Thyroid gland (tissue), 4 donors: ENCODE measurements at regions not wholly inside any gene's neighbourhood (a gene's known extent, or its start where the extent isn't known, plus 50 kb on each side); places are given as distances from the start of the nearest gene placed in this dataset.

Experiments
- DNase-seq, 2 donors: peaks; one replicate each; pipeline ENCODE4 v3.0.0-alpha.2; 2019
- H3K27ac ChIP-seq, 3 donors: fragments of 200-600 bp; sonication (generic); 1 replicate in 2 of 3; 2 replicates in 1 of 3; pipeline ENCODE4 v1.5.1; 2016 to 2019; ENCODE audit warnings: mild to moderate bottlenecking in 1 of 3, moderate library complexity in 1 of 3
- H3K27me3 ChIP-seq: fragments of 200-600 bp; sonication (generic); one replicate; pipeline ENCODE4 v1.5.1; 2019
- H3K36me3 ChIP-seq, 2 donors: fragments of 200-600 bp; sonication (generic); one replicate each; pipeline ENCODE4 v1.5.1; 2016 to 2019
- H3K4me1 ChIP-seq, 2 donors: fragments of 200-600 bp; sonication (generic); one replicate each; pipeline ENCODE4 v1.5.1; 2017 to 2019
- H3K4me3 ChIP-seq, 3 donors: fragments of 200-600 bp; sonication (generic); replicated peaks in 1 of 3; 1 replicate in 2 of 3; 2 replicates in 1 of 3; pipeline ENCODE4 v1.5.1; 2016; ENCODE audit warnings: mild to moderate bottlenecking in 1 of 3
- H3K9me3 ChIP-seq: fragments of 200-600 bp; sonication (generic); one replicate; pipeline ENCODE4 v1.5.1; 2017
- POLR2A ChIP-seq, 2 donors: fragments of 450-650 bp; IDR thresholded peaks; one replicate each; pipeline ENCODE4 v1.6.1; 2017; ENCODE audit warnings: antibody characterized with exemption in 2 of 2, mild to moderate bottlenecking in 2 of 2, moderate library complexity in 1 of 2
- WGBS, 2 donors: methylation state at CpG; one replicate each; pipeline ENCODE4 v1.1.5; 2017; 5-methylcytosine and 5-hydroxymethylcytosine counted together
- intact Hi-C: fragments of 100-400 bp; cut with DNase I; formaldehyde crosslinking; loops from one replicate; pipeline ENCODE4 v1.15.1; 2023
- TF ChIP-seq, protein P1 (sequence below), 6 experiments: fragments of 200-600 bp in 3 of 6; fragments of 450-650 bp in 3 of 6; sonication (generic) in 3 of 6; IDR thresholded peaks; one replicate each; pipeline ENCODE4 v1.5.1; 2016 to 2019; ENCODE audit warnings: antibody characterized with exemption in 6 of 6, mild to moderate bottlenecking in 2 of 6, inconsistent platforms in 1 of 6, moderate library complexity in 1 of 6

DNA sequence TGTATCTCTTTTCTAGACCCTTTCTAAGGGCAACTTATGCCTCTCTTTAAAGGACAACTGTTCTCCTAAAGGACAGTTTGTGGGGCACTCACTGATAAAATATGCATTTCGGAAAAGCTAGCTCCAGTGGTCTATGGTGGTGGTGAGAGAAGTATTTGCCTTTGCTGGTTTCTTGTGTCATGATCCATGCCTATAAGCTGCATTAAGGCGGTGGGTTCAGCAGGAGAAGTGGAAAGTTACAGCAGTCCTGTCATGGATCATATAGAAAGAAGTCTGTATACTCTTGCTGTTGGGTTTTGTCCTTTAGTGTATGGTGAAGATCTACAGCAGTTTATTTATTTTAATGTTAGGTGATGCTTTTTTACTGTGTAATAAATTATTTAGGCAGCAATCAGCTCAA is 563.9 kb upstream of the PSMD7 start:
- no peak for DNase-seq
- no peak overlapping the region for H3K4me3 ChIP-seq
- 98 to 100% methylated on average over 2 of the region's 2 CpGs for WGBS, 2 donors
- H3K36me3 ChIP-seq: no peaks in the 10 kb centered on the region
- H3K4me1 ChIP-seq: no peaks in the 10 kb centered on the region
- TF ChIP-seq, protein P1, sequence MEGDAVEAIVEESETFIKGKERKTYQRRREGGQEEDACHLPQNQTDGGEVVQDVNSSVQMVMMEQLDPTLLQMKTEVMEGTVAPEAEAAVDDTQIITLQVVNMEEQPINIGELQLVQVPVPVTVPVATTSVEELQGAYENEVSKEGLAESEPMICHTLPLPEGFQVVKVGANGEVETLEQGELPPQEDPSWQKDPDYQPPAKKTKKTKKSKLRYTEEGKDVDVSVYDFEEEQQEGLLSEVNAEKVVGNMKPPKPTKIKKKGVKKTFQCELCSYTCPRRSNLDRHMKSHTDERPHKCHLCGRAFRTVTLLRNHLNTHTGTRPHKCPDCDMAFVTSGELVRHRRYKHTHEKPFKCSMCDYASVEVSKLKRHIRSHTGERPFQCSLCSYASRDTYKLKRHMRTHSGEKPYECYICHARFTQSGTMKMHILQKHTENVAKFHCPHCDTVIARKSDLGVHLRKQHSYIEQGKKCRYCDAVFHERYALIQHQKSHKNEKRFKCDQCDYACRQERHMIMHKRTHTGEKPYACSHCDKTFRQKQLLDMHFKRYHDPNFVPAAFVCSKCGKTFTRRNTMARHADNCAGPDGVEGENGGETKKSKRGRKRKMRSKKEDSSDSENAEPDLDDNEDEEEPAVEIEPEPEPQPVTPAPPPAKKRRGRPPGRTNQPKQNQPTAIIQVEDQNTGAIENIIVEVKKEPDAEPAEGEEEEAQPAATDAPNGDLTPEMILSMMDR (IDR thresholded peaks at IDR 0.05): no peak
- no peak for TF ChIP-seq POLR2A (IDR thresholded peaks at IDR 0.05)
- no peaks in the 10 kb centered on the region for H3K9me3 ChIP-seq
- no peak overlapping the region for H3K27ac ChIP-seq
- intact Hi-C loops: no loop called here
- no peaks in the 10 kb centered on the region for H3K27me3 ChIP-seq

DNA sequence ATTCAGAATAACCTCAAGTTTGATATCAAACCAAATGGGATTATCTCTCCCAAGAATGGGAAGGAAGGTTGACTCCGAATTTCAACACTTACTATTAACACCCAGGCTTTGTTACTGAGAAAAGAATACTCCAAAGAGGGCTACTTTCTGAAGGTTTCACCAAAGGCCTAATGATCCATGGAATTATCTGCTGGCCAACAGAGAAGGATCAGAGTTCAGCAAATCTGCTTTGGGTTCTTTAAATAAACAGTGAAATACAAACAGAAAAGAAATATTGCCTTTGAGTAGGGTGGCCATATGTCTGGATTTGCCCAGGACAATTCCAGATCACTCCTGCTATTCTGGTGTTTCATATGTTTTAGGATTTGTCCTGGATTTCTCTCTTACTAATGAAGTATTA is 564.5 kb upstream of the PSMD7 start:
- Histone ChIP-seq H3K36me3 (no peaks in the 10 kb centered on the region), H3K27ac (no peak overlapping the region), H3K27me3 (no peaks in the 10 kb centered on the region), H3K9me3 (no peaks in the 10 kb centered on the region), H3K4me1 (no peaks in the 10 kb centered on the region), H3K4me3 (no peak overlapping the region)
- TF ChIP-seq POLR2A (IDR thresholded peaks at IDR 0.05): no peak
- TF ChIP-seq, protein P1 (IDR thresholded peaks at IDR 0.05): no peak
- 90% methylated on average over 1 of the region's 1 CpG for WGBS, 2 donors
- DNase-seq: no peak
- intact Hi-C loops: no loop called here

DNA sequence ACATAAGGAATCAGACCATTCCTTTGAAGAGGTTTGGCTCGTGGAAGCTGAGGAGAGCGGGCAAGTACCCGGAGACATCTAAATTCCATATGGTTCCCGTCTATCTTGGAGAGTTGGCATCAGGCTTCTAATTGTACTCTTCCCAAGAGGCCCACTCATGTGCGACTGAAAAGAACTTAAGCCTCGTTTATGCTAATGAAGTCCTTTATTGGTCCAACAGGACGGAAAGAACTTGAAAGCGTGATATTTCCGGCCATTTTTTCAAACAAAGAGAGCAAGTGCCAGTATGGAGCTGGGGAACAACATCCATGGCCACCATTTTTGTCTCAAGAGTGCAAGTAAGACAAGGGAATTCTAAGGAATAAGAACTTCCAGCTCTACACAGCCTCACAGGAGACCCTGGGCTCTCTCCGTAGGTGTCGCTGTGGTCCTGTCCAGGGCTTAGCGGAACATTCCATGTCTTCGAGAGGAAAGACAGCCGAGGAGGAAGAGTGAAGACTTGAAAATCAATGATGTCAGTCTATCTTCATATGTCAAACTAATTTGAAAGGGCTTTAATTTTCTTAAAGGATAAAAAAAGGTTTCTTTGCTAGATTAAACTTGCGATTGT is 566.0 kb upstream of the PSMD7 start:
- intact Hi-C loops: no loop called here

DNA sequence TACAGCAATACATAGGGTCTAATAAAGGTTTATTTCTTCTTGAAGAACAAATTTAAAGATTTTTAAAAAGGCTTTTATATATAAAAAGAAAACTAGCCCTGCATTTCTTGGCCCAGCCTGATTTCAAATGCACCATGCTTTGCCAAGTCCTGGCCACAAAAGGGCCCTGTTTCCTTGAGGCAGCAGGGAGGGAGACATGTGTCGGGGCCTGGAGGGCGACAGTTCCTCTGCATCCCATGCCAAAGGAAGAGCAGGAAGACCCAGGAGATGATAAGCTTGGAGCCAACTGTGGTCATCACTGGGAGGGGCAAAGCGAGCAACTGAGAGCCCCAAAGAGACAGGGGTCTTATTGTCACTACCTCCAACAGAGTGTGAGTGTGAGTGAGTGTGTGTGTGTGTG is 571.5 kb upstream of the PSMD7 start:
- Histone ChIP-seq H3K36me3 (no peaks in the 10 kb centered on the region), H3K27me3 (no peaks in the 10 kb centered on the region), H3K9me3 (no peaks in the 10 kb centered on the region), H3K4me3 (no peak overlapping the region), H3K27ac (no peak overlapping the region), H3K4me1 (no peaks in the 10 kb centered on the region)
- TF ChIP-seq, protein P1 (IDR thresholded peaks at IDR 0.05): no peak
- TF ChIP-seq POLR2A (IDR thresholded peaks at IDR 0.05): no peak
- intact Hi-C loops: no loop called here
- WGBS, 2 donors: 62 to 73% methylated on average over 3 of the region's 3 CpGs
- DNase-seq: no peak

More for the DNA sequence above, 566.0 kb upstream of the PSMD7 start:
- Histone ChIP-seq H3K27me3 (no peaks in the 10 kb centered on the region), H3K36me3 (no peaks in the 10 kb centered on the region), H3K4me3 (no peak overlapping the region), H3K9me3 (no peaks in the 10 kb centered on the region), H3K27ac (no peak overlapping the region), H3K4me1 (no peaks in the 10 kb centered on the region)
- 76 to 79% methylated on average over 15 of the region's 15 CpGs for WGBS, 2 donors
- DNase-seq: no peak
- TF ChIP-seq, protein P1 (IDR thresholded peaks at IDR 0.05): no peak
- TF ChIP-seq POLR2A (IDR thresholded peaks at IDR 0.05): no peak

DNA sequence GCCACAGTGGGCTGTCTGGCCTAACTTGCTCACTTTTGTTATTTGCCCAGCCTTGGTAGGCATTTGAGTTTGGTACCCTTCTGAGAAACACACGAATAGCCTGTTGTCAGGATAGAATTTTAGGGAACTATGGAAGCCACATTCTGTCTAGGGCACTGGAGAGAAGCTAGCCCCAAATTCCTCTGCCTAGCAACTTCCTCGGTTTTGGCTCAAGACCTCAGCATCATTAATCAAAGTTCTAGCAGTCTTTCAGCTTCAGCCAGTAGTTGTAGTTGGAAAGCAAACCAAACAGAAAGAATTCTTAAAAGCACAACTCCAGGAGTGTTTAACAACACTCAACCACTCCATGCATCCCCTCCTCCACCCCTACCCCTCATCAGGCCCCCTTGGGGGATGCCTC is 572.1 kb upstream of the PSMD7 start:
- H3K27me3 ChIP-seq: no peaks in the 10 kb centered on the region
- H3K9me3 ChIP-seq: no peaks in the 10 kb centered on the region
- no peak for DNase-seq
- no peak overlapping the region for H3K4me3 ChIP-seq
- H3K27ac ChIP-seq: no peak overlapping the region
- no peaks in the 10 kb centered on the region for H3K4me1 ChIP-seq
- intact Hi-C loops: no loop called here
- WGBS, 2 donors: 31 to 38% methylated on average over 2 of the region's 2 CpGs
- TF ChIP-seq, protein P1 (IDR thresholded peaks at IDR 0.05): no peak
- TF ChIP-seq POLR2A (IDR thresholded peaks at IDR 0.05): no peak
- no peaks in the 10 kb centered on the region for H3K36me3 ChIP-seq
